Central memory CD8-positive, alpha-beta T cell (primary cell): ENCODE measurements at regions not wholly inside any gene's neighbourhood (a gene's known extent, or its start where the extent isn't known, plus 50 kb on each side); places are given as distances from the start of the nearest gene placed in this dataset.

Source experiments
- ATAC-seq: fragments of 150-1000 bp; cut with Tn5 transposase; replicated peaks from 2 replicates; pipeline ENCODE4 v1.10.0; 2022; ENCODE audit warnings: mild to moderate bottlenecking, moderate FRiP score, moderate number of reproducible peaks; ENCODE audit not compliant: poor library complexity, severe bottlenecking; ENCODE audit errors: extremely low read depth
- DNase-seq, 2 donors: peaks; one replicate each; pipeline ENCODE4 v3.0.0; 2021; ENCODE audit warnings: low spot score in 2 of 2
- H3K27ac Mint-ChIP-seq: one replicate; pipeline ENCODE4 v1.8.0; 2022; ENCODE audit warnings: low read depth, mild to moderate bottlenecking, moderate library complexity, mixed read lengths
- H3K27me3 Mint-ChIP-seq: one replicate; pipeline ENCODE4 v1.8.0; 2022; ENCODE audit warnings: mixed read lengths
- H3K36me3 Mint-ChIP-seq: one replicate; pipeline ENCODE4 v1.8.0; 2022; ENCODE audit warnings: mild to moderate bottlenecking, moderate library complexity, mixed read lengths; ENCODE audit not compliant: insufficient read depth
- H3K4me1 Mint-ChIP-seq: one replicate; pipeline ENCODE4 v1.8.0; 2022; ENCODE audit warnings: mixed read lengths
- H3K4me3 Mint-ChIP-seq: one replicate; pipeline ENCODE4 v1.8.0; 2022; ENCODE audit warnings: mild to moderate bottlenecking, moderate library complexity, mixed read lengths
- H3K9me3 Mint-ChIP-seq: one replicate; pipeline ENCODE4 v1.8.0; 2022; ENCODE audit warnings: mixed read lengths

DNA sequence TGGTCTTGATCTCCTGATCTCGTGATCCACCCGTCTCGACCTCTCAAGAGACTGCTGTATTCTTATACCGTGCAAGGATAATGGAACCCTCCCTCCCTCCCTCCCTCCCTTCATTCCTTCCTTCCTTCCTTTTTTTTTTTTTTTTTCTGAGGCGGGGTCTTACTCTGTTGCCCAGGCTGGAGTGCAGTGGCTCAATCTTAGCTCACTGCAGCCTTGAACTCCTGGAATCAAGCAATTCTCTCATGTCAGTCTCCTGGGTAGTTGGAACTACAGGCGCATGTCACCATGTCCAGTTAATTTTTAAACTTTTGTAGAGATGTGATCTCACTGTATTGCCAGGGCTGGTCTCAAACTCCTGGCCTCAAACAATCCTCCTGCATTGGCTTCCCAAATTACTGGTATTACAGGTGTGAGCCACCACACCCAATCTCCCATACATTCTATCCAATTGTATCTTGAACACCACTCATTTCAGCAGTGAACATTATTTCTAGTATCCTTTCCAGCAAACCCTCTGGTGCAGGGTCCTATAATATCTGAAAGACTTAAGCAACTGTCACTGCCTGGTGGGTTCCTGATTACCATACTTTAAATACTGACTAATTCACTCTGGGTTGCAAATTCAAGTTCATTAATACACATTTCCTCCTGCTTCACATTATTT, 210.0 kb upstream of the ZNF217 start:
- Mint-ChIP-seq H3K36me3 (peaks cover 2% of the 10 kb centered on the region), H3K27ac (no peak overlapping the region), H3K27me3 (no peaks in the 10 kb centered on the region), H3K9me3 (no peaks in the 10 kb centered on the region), H3K4me1 (peaks cover 6% of the 10 kb centered on the region), H3K4me3 (no peak overlapping the region)
- no peak for DNase-seq
- no peak for ATAC-seq

DNA sequence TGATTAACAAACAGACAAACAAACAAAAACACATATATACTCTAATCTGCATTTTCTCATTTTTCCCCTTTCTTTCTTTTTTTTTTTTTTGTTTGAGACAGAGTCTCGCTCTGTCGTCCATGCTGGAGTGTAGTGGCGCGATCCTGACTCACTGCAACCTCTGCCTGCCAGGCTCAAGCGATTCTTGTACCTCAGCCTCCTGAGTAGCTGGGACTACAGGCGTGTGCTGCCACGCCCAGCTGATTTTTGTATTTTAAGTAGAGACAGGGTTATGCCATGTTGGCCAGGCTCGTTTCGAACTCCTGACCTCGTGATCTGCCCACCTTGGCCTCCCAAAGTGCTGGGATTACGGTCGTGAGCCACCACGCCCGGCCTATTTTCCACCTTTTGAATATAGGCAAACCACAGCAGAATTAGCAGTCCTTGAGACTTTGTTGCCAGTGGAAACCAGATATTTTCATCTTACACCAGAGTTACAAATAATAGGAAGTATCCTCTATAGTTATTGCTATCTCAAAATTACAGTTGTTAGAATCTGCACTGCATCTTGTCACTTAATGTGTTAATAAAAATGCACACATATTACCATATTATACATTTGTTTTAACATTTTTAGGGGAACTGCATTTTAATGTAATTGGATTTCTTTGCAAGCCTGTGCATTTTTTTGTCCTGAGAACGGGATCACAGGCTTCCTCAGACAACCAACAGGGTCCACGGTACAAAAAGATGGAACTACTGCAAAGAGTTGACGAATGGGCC, 208.2 kb upstream of the ZNF217 start:
- no peaks in the 10 kb centered on the region for H3K27me3 Mint-ChIP-seq
- no peak overlapping the region for H3K27ac Mint-ChIP-seq
- H3K4me3 Mint-ChIP-seq, result no peak overlapping the region
- H3K4me1 Mint-ChIP-seq, result no peaks in the 10 kb centered on the region
- peaks cover 2% of the 10 kb centered on the region for H3K36me3 Mint-ChIP-seq
- H3K9me3 Mint-ChIP-seq, result no peaks in the 10 kb centered on the region
- ATAC-seq, result no peak
- DNase-seq, result no peak

DNA sequence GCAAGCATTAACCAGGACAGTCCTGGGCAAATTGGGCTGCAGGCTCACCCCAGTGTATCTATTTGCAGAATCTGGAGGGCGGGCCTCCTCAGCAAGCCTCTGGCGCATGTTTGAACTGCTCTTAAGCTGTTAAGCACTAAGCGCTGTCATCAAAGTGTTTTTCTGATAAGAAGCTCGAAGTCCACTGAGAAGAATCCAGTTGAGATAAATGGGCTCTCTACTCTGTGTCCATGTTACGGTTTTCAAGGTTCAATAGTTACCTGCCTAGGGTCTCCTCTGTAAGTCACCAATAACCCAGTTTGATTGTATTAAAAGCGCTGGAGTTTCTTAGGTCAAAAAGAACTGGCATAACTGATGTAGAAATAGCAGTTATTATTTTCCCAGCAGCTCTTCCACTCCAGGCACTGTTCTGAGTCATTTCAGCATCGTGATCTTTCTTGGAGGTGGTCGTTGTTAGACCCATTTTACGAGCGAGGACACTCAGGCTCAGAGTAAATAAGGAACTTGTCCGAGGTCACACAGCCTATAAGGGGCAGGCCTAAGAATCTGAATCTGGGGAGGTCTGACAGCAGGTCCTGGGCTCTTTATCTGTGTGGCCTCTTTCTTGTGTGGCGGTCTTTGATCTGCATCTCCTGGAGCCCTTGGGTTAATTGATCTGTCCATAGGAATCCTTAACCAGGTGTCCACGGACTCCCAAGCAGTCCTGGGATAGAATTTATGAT, 207.4 kb upstream of the ZNF217 start:
- Mint-ChIP-seq H3K36me3 (peaks cover 2% of the 10 kb centered on the region), H3K4me3 (no peak overlapping the region), H3K9me3 (no peaks in the 10 kb centered on the region), H3K27ac (no peak overlapping the region), H3K4me1 (no peaks in the 10 kb centered on the region), H3K27me3 (no peaks in the 10 kb centered on the region)
- DNase-seq (no peak), ATAC-seq (no peak)

DNA sequence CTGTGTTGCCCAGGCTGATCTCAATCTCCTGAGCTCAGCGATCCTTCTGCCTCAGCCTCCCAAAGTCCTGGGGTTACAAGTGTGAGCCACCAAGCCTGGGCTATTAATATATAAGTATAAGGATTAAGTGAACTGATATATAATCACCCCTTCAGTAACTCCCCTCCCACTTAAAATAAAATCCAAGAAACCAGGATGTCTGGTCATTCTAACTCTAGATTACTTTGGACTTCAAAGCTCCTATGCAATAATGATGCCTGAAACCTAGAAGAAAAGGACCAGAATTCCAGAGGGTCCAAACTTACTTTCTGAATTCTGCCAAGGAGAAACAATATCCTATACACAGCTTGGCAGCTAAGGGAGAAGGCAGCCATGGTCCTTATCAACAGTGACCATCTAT, 206.8 kb upstream of the ZNF217 start:
- ATAC-seq, result no peak

DNA sequence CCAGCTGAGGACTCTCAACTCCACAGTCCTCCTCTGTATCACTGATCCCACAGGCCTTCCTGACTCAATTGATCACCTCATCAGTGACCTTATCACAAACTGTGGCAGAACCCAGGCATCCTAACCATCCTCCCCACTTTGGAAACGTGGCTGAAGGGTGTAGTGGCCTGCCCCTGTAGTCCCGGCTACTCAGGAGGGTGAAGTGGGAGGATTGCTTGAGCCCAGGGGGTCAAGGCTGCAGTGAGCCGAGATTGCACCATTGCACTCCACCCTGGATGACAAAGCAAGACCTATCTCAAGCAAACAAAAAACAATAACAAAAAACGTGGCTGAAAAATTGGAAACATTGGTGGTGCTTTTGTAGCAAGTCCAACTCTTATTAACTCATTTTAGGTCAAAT, 203.4 kb upstream of the ZNF217 start:
- H3K27ac Mint-ChIP-seq, result no peak overlapping the region
- DNase-seq (no peak), ATAC-seq (no peak)
- H3K27me3 Mint-ChIP-seq, result no peaks in the 10 kb centered on the region
- no peaks in the 10 kb centered on the region for H3K9me3 Mint-ChIP-seq
- H3K4me1 Mint-ChIP-seq, result no peaks in the 10 kb centered on the region
- peaks cover 2% of the 10 kb centered on the region for H3K36me3 Mint-ChIP-seq
- H3K4me3 Mint-ChIP-seq, result no peak overlapping the region

More for the DNA sequence above, 206.8 kb upstream of the ZNF217 start:
- Mint-ChIP-seq H3K4me3 (no peak overlapping the region), H3K4me1 (no peaks in the 10 kb centered on the region), H3K36me3 (peaks cover 2% of the 10 kb centered on the region), H3K27me3 (no peaks in the 10 kb centered on the region), H3K9me3 (no peaks in the 10 kb centered on the region), H3K27ac (no peak overlapping the region)
- DNase-seq, result no peak

DNA sequence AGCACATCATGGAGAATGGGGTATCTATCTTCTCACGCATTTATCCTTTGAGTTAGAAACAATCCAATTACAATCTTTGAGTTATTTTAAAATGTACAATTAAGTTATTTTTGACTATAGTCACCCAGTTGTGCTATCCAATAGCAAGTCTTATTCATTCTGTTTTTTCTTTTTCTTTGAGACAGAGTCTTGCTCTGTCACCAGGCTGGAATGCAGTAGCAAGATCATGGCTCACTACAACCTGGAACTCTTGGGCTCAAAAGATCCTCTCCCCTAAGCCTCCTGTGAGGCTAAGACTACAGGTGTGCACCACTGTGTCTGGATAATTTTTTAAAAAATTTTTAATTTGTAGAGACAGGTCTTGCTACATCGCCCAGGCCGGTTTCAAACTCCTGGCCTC, 201.5 kb upstream of the ZNF217 start:
- no peak overlapping the region for H3K4me3 Mint-ChIP-seq
- H3K36me3 Mint-ChIP-seq, result no peaks in the 10 kb centered on the region
- DNase-seq, result no peak
- no peak overlapping the region for H3K27ac Mint-ChIP-seq
- no peaks in the 10 kb centered on the region for H3K4me1 Mint-ChIP-seq
- no peak for ATAC-seq
- no peaks in the 10 kb centered on the region for H3K9me3 Mint-ChIP-seq
- no peaks in the 10 kb centered on the region for H3K27me3 Mint-ChIP-seq

DNA sequence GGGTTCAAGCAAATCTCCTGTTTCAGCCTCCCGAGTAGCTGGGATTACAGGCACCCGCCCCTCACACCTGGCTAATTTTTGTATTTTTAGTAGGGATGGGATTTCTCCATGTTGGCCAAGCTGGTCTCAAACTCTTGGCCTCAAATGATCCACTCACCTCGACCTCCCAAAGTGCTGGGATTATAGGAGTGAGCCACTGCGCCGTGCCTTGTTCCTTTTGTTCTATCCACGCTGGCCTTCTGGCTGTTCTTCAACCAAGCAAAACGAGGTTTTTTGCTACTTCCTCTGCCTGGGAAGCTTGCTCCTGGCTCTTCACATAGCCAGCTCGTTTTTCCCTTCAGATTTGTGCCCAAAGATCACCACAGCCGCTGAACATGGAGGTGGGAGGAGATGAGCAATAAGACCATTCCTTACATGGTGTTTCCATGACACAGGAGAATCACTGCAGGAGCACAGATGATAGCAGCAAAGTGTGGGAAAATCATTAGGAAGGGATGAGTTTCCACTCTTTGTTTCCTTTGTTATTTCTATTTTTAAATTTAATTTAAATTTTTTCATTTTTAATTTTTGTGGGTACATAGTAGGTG, 201.0 kb upstream of the ZNF217 start:
- H3K27ac Mint-ChIP-seq, result no peak overlapping the region
- H3K9me3 Mint-ChIP-seq, result no peaks in the 10 kb centered on the region
- no peaks in the 10 kb centered on the region for H3K27me3 Mint-ChIP-seq
- DNase-seq, result no peak
- H3K4me3 Mint-ChIP-seq, result no peak overlapping the region
- no peak for ATAC-seq
- H3K4me1 Mint-ChIP-seq, result no peaks in the 10 kb centered on the region
- H3K36me3 Mint-ChIP-seq, result no peaks in the 10 kb centered on the region

DNA sequence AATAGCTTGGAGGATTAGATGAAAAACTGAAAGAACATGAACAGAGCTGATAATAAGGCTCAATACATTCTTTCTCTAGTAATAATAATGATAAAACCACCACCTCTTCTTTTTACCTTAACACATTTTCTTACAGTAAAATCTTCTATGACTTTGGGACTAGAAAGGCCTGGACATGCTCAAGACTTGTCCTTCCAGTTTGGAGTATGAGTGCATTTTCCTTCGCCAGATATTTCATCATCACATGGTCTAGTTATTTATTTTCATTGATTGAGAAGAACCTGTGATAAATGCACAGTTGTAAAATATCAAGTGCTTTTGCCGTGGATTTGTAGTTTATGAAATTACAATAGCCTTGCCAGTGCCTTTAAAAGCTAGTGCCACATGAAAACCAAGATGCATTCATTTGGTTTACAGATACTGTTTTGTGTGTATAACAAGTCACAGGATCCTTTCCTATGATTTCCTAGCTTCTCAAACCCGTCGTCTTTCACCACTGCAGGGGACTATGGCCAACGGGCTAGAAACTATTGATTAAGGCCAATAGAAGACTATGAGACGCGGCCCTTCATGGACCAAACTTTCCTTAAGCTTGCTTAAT, 200.2 kb upstream of the ZNF217 start:
- H3K36me3 Mint-ChIP-seq, result no peaks in the 10 kb centered on the region
- no peaks in the 10 kb centered on the region for H3K4me1 Mint-ChIP-seq
- ATAC-seq (no peak), DNase-seq (no peak)
- no peaks in the 10 kb centered on the region for H3K9me3 Mint-ChIP-seq
- H3K27me3 Mint-ChIP-seq, result no peaks in the 10 kb centered on the region
- H3K27ac Mint-ChIP-seq, result no peak overlapping the region
- H3K4me3 Mint-ChIP-seq, result no peak overlapping the region

DNA sequence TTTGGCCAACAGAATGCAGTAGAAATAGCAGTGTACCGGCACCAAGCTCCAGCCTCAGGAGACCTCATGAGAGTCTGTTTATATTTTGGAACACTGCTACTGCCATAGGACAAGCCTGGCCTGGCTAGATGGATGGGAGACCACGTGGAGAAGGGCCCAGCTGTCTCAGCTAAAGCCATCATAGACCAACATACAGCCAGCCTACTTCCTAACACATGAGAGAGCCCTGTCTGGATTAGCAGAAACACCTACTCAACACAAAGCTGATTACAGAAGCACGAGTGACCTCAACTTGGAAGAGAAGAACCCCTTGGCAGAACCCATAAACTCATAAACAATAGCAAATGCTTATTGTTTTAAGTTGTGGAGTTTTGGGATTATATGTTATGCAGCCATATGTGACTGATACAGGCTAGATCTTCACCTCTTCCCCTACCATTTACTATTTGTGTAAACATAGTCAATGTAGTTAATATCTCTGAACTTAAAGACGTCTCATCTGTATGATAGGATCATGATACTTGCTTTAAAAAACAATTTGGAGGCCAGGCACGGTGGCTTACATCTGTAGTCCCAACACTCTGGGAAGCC, 199.4 kb upstream of the ZNF217 start:
- H3K9me3 Mint-ChIP-seq, result no peaks in the 10 kb centered on the region
- no peak for DNase-seq
- no peaks in the 10 kb centered on the region for H3K4me1 Mint-ChIP-seq
- no peak for ATAC-seq
- H3K36me3 Mint-ChIP-seq, result no peaks in the 10 kb centered on the region
- no peak overlapping the region for H3K27ac Mint-ChIP-seq
- no peak overlapping the region for H3K4me3 Mint-ChIP-seq
- no peaks in the 10 kb centered on the region for H3K27me3 Mint-ChIP-seq

DNA sequence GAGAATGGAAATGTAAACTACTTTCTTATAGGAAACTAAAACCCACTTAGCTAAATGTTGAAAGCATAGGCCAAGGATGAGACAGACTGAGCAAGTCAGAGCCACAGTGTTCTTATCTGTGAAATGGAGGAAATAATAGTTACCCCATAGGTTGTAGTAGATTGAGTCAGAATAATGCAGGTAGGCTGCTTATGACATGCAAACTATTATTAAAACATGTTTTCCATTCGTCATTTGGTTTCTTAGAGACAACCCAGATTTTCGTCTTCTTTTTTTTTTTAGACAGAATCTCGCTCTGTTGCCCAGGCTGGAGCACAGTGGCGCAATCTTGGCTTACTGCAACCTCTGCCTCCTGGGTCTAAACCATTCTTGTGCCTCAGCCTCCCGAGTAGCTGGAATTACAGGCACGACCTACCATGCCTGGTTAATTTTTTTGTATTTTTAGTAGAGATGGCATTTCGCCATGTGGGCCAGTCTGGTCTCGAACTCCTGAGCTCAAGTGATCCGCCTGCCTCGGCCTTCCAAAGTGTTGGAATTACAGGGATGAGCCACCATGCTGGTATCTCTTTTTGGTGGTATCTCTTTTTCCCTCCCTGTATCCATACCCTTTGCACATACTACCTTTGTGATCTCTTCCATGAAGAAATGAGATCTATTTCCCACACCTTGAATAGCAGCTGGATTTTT, 196.5 kb upstream of the ZNF217 start:
- Mint-ChIP-seq H3K36me3 (no peaks in the 10 kb centered on the region), H3K27me3 (no peaks in the 10 kb centered on the region), H3K9me3 (no peaks in the 10 kb centered on the region), H3K27ac (no peak overlapping the region), H3K4me1 (no peaks in the 10 kb centered on the region), H3K4me3 (no peak overlapping the region)
- DNase-seq (no peak), ATAC-seq (no peak)

DNA sequence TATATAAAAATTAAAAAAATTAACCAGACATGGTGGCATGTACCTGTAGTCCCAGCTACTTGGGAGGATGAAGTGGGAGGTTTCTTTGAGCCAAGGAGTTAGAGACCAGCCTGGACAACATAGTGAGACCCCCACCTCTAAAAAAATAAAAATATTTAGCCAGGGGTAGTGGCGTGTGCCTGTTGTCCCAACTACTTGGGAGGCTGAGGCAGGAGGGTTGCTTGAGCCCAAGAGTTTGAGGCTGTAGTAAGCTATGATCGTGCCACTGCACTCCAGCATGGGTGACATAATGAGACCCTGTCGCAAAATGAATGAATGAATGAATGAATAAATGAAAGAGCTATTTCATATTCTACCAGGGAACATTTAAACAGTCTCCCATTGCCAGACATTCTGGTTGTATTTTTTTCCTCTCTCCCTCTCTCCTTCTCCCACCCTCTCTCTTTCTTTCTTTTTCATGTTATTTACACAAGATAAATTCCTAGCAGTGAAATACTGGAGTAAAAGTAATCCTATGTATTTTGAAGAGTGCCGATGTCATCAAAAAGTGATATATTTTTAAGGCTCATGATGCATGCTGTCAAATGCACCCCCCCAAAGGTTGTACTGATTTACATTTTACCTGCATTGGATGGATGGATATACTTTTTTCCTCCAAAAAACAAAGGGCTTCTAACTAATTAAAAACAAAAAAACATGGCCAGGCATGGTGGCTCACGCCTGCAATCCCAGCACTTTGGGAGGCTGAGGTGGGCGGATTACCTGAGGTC, 194.8 kb upstream of the ZNF217 start:
- no peak for ATAC-seq
- no peak for DNase-seq
- Mint-ChIP-seq H3K9me3 (no peaks in the 10 kb centered on the region), H3K27me3 (no peaks in the 10 kb centered on the region), H3K4me3 (no peak overlapping the region), H3K27ac (no peak overlapping the region), H3K4me1 (no peaks in the 10 kb centered on the region), H3K36me3 (no peaks in the 10 kb centered on the region)
